Lower leg skin (tissue), 3 donors: ENCODE measurements at regions not wholly inside any gene's neighbourhood (a gene's known extent, or its start where the extent isn't known, plus 50 kb on each side); places are given as distances from the start of the nearest gene placed in this dataset.

Source experiments
- CTCF ChIP-seq, 3 donors: fragments of 450-650 bp; IDR thresholded peaks; one replicate each; pipeline ENCODE4 v1.5.1; 2016; ENCODE audit warnings: antibody characterized with exemption in 3 of 3, mild to moderate bottlenecking in 3 of 3, moderate library complexity in 2 of 3
- POLR2A ChIP-seq, 2 donors: fragments of 450-650 bp; IDR thresholded peaks; one replicate each; pipeline ENCODE4 v1.6.1; 2016 to 2017; ENCODE audit warnings: antibody characterized with exemption in 2 of 2, mild to moderate bottlenecking in 1 of 2, moderate library complexity in 1 of 2

- no peak for TF ChIP-seq CTCF (IDR thresholded peaks at IDR 0.05)
- TF ChIP-seq POLR2A (IDR thresholded peaks at IDR 0.05): no peak
Observed at GRCh38 chr6:8628063-8628462, 192.7 kb upstream of the SLC35B3 start.
